Esophagus (tissue), 2 donors: ENCODE measurements at regions not wholly inside any gene's neighbourhood (a gene's known extent, or its start where the extent isn't known, plus 50 kb on each side); places are given as distances from the start of the nearest gene placed in this dataset.

Experiments used
- H3K27ac ChIP-seq, 2 donors: one replicate each; pipeline ENCODE4 v1.5.1; 2013; ENCODE audit warnings: low read depth in 2 of 2, mild to moderate bottlenecking in 2 of 2, inconsistent platforms in 1 of 2, low read length in 1 of 2, moderate library complexity in 1 of 2
- H3K27me3 ChIP-seq, 2 donors: one replicate each; pipeline ENCODE4 v1.6.1; 2013; ENCODE audit warnings: low read length in 2 of 2, control low read depth in 1 of 2, mild to moderate bottlenecking in 1 of 2; ENCODE audit not compliant: insufficient read depth in 2 of 2, control insufficient read depth in 1 of 2
- H3K36me3 ChIP-seq, 2 donors: one replicate each; pipeline ENCODE4 v1.6.1; 2013; ENCODE audit warnings: low read length in 1 of 2; ENCODE audit not compliant: control insufficient read depth in 2 of 2, insufficient read depth in 2 of 2
- H3K4me1 ChIP-seq, 2 donors: one replicate each; pipeline ENCODE4 v1.6.1; 2013; ENCODE audit warnings: low read length in 1 of 2; ENCODE audit not compliant: control insufficient read depth in 2 of 2, insufficient read depth in 2 of 2
- H3K4me3 ChIP-seq, 2 donors: one replicate each; pipeline ENCODE4 v1.5.1; 2013; ENCODE audit warnings: low read length in 2 of 2, mild to moderate bottlenecking in 2 of 2, low read depth in 1 of 2, moderate library complexity in 1 of 2
- H3K9me3 ChIP-seq, 2 donors: one replicate each; pipeline ENCODE4 v1.6.1; 2013; ENCODE audit warnings: mild to moderate bottlenecking in 2 of 2, low read depth in 1 of 2, low read length in 1 of 2, moderate library complexity in 1 of 2; ENCODE audit not compliant: control insufficient read depth in 2 of 2, insufficient read depth in 1 of 2
- WGBS, 2 donors: extraction: QIAGEN DNeasy Blood & Tissue Kit; methylation state at CpG; one replicate each; pipeline ENCODE4 v1.1.7; 2013; 5-methylcytosine and 5-hydroxymethylcytosine counted together
- donor health status: healthy with polysubstance abuse.
- donor health status: Bipolar disorder and iron deficiency.

DNA sequence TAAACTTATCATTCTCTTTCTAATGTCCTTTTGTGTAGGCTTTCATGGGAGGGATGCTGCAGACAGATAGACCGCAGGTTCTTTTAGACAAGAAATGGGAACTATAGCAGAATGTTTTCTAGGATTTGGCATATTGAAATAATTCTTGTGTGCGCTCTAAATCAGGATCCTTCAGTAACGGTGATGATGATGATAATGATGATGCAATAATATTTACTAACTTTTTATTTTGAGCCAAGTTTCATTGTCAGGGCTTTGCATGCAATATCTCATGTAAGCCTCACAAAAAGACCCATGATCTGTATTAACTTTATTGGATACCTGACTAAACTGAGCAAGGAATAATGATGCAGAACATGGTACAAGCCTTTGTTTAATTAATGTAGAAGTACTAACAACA, 280.1 kb downstream of the HAO1 start:
- Histone ChIP-seq H3K4me1 (no peaks in the 10 kb centered on the region), H3K27ac (no peak overlapping the region), H3K4me3 (no peak overlapping the region), H3K27me3 (no peaks in the 10 kb centered on the region), H3K9me3 (no peaks in the 10 kb centered on the region), H3K36me3 (no peaks in the 10 kb centered on the region)
- 86 to 88% methylated on average over 3 of the region's 3 CpGs for WGBS, 2 donors

DNA sequence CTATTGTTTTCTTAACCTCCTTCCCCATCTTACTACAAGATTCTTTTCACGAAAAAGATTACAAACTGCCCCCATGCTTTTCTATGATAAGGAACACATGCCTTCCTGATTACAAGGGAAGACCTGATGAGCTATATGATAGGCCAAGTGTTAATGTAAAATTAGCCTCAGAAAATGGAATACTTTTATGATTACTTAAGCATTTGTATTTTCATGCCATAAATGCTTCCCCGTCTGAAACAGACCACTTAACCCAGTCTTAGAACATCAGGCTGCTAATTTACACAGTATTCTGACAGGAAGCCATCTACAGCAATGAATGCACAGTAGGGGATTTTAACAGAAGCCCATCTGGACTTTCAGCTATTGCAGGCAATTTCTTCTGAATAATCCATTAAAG, 274.9 kb downstream of the HAO1 start:
- no peaks in the 10 kb centered on the region for H3K27me3 ChIP-seq
- H3K36me3 ChIP-seq = no peaks in the 10 kb centered on the region
- H3K4me1 ChIP-seq = no peaks in the 10 kb centered on the region
- H3K9me3 ChIP-seq = no peaks in the 10 kb centered on the region
- no peak overlapping the region for H3K4me3 ChIP-seq
- WGBS, 2 donors = 38 to 40% methylated on average over 2 of the region's 2 CpGs
- no peak overlapping the region for H3K27ac ChIP-seq

DNA sequence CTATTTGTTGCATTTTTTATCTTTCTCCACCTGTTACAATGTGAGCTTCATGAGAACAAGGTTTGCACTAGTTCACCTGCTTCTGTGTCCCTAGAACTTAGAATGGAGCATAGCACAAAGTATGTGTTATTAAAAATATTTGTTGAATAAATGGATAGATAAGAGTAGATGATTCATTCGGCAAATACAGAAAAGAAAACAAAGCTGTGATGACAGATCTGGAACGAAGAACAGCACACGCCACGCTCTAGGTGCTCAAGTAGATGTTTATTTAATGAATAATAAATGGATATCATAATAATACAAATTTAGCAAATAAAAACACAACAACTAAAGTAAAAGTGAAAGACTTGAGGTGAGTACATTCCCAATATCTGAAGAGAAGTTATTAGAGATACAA, 273.1 kb downstream of the HAO1 start:
- Histone ChIP-seq H3K27ac (no peak overlapping the region), H3K4me1 (no peaks in the 10 kb centered on the region), H3K4me3 (no peak overlapping the region), H3K9me3 (no peaks in the 10 kb centered on the region), H3K27me3 (no peaks in the 10 kb centered on the region), H3K36me3 (no peaks in the 10 kb centered on the region)
- 45 to 60% methylated on average over 4 of the region's 4 CpGs for WGBS, 2 donors

DNA sequence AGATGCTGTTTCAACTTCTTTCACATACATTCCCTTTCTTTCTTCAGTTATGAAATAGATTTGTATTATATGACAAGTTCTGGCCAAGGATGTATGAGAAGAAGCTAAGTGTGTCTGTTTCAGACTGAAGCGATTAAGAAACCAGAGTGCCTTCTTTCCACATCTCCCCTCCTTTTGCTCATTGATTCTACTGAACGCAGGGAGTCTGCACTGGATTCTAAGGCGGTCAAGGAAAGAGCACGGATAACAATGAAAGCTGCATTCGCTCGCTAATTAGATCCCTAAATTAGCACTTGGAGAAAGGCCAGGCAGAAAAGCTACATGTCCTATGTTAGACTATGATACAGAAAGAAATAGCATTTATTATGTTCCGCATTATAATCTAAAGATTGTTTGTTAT, 267.7 kb downstream of the HAO1 start:
- no peaks in the 10 kb centered on the region for H3K9me3 ChIP-seq

DNA sequence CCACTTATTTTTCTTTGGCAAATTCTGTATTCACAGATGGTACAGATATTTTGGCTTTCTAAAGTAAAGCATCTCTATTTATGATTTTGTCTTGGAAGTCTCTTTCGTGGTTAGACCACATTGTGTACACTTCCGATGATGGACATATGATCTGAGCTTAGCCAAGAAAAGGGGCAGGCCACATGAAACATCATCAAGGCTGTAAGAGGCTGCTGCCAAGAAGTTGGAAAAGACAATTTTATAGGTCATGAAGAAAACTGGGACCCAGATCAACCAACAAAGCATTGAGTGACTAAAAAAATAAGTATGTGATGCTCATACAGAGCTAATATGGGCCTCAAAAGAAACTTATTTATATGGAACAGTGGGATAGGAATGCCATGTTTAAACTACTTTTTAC, 266.4 kb downstream of the HAO1 start:
- Histone ChIP-seq H3K4me3 (no peak overlapping the region), H3K4me1 (no peaks in the 10 kb centered on the region), H3K36me3 (no peaks in the 10 kb centered on the region), H3K27me3 (no peaks in the 10 kb centered on the region), H3K9me3 (no peaks in the 10 kb centered on the region), H3K27ac (no peak overlapping the region)
- WGBS, 2 donors = 63% methylated on average over 2 of the region's 2 CpGs

More for the DNA sequence above, 267.7 kb downstream of the HAO1 start:
- H3K36me3 ChIP-seq = no peaks in the 10 kb centered on the region
- H3K4me3 ChIP-seq = no peak overlapping the region
- H3K27ac ChIP-seq = no peak overlapping the region
- H3K27me3 ChIP-seq = no peaks in the 10 kb centered on the region
- H3K4me1 ChIP-seq = no peaks in the 10 kb centered on the region
- WGBS, 2 donors = 80% methylated on average over 7 of the region's 7 CpGs

DNA sequence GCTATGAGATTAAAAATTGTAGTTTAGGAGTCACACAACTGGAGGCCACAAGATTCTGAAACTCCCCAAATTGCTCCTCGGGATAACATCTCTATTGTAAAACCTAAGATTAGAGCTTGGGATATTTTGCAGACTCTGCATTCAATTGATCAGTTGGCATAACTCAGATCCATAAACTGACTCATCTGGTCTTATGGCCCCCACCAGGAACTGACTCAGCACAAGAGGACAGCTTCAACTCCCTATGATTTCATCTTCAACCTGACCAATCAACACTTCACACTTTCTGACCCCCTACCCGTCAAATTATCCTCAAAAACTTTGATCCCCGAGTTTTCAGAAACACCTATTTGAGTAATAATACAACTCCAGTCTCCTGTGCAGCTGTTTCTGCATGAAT, 257.3 kb downstream of the HAO1 start:
- no peaks in the 10 kb centered on the region for H3K9me3 ChIP-seq
- H3K36me3 ChIP-seq = no peaks in the 10 kb centered on the region
- no peak overlapping the region for H3K27ac ChIP-seq
- H3K4me3 ChIP-seq = no peak overlapping the region
- WGBS, 2 donors = 85 to 86% methylated on average over 3 of the region's 3 CpGs
- no peaks in the 10 kb centered on the region for H3K27me3 ChIP-seq
- H3K4me1 ChIP-seq = no peaks in the 10 kb centered on the region

DNA sequence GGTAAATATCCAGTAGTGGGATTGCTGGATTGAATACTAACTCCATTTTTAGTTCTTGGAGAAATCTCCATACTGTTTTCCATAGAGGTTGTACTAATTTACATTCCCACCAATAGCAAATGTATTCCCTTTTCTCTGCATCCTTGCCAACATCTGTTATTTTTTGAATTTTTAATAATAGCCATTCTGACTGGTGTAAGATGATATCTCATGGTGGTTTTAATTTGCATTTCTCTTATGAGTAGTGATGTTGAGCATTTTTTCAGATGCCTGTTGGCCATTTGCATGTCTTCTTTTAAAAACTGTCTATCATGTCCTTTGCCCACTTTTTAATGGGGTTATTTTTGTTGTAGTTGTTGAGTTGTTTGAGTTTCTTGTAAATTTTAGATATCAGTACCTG, 253.2 kb downstream of the HAO1 start:
- H3K4me3 ChIP-seq = no peak overlapping the region
- no peaks in the 10 kb centered on the region for H3K4me1 ChIP-seq

DNA sequence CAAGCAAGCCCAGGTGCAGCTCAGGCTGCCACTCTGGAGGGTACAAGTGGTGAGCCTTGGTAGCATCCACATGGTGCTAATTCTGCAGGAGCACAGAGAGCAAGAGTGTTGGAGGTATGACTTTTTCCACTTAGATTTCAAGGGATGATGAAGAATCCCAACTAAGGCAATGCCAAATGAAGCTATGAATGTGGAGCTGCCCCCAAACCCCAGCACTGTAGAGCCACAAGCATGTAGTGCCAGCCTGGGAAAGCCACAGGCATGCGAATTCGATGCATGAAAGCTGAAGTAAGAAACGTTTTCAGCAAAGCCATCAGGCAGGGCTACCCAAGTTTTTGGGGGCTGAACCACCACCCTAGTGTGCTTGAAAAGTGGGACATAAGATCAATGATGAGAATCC, 251.1 kb downstream of the HAO1 start:
- WGBS, 2 donors = 91 to 97% methylated on average over 3 of the region's 3 CpGs
- Histone ChIP-seq H3K4me3 (no peak overlapping the region), H3K27me3 (no peaks in the 10 kb centered on the region), H3K9me3 (peaks cover 0 to 5% of the 10 kb centered on the region in 2 donors), H3K27ac (no peak overlapping the region), H3K4me1 (no peaks in the 10 kb centered on the region), H3K36me3 (no peaks in the 10 kb centered on the region)

More for the DNA sequence above, 253.2 kb downstream of the HAO1 start:
- Histone ChIP-seq H3K27ac (no peak overlapping the region), H3K36me3 (no peaks in the 10 kb centered on the region), H3K9me3 (peaks cover 0 to 5% of the 10 kb centered on the region in 2 donors), H3K27me3 (no peaks in the 10 kb centered on the region)

DNA sequence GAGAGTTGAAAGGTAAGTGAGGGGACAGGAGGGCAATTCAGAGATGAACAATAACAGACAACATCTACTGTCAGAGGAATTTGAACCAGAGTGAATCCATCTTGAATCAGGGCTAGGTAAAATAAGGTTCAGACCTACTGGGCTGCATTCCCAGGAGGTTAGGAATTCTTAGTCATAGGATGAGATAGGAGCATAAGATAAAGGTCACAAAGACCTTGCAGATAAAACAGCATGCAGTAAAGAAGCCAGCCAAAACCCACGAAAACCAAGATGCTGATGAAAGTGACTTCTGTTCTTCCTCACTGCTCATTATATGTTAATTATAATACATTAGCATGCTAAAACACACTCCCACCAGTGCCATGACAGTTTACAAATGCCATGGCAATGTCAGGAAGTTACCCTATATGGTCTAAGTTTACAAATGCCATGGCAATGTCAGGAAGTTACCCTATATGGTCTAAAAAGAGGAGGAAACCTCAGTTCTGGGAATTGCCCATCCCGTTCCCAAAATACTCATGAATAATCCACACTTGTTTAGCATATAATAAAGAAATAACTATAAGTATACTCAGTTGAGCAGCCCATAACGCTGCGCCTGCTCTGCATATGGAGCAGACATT, 248.5 kb downstream of the HAO1 start:
- H3K4me1 ChIP-seq = no peaks in the 10 kb centered on the region
- H3K9me3 ChIP-seq = peaks cover 0 to 5% of the 10 kb centered on the region in 2 donors
- 66 to 69% methylated on average over 4 of the region's 4 CpGs for WGBS, 2 donors
- H3K27ac ChIP-seq = no peak overlapping the region
- no peaks in the 10 kb centered on the region for H3K36me3 ChIP-seq
- H3K27me3 ChIP-seq = no peaks in the 10 kb centered on the region
- no peak overlapping the region for H3K4me3 ChIP-seq

DNA sequence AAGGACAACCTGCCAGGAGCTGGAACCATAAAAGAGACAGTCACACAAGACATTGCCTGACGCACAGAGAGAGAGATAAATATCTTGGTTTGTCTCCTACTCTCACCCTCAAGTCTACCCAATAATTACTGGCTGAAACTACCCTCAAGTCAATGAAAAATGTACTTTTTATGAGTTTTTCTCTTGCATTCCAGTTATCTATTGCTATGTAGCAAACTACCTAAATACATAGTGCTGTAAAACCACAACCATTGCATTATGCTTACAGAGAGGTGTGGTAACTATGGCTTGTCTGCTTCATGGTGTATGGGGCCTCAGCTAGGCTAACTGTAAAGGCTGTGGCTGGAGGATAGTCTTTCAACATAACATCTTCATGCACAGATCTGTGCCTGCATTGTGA, 247.8 kb downstream of the HAO1 start:
- H3K9me3 ChIP-seq = peaks cover 0 to 5% of the 10 kb centered on the region in 2 donors
- H3K4me3 ChIP-seq = no peak overlapping the region
- H3K36me3 ChIP-seq = no peaks in the 10 kb centered on the region
- WGBS, 2 donors = 83% methylated on average over 1 of the region's 1 CpG
- H3K4me1 ChIP-seq = no peaks in the 10 kb centered on the region
- H3K27ac ChIP-seq = no peak overlapping the region
- H3K27me3 ChIP-seq = no peaks in the 10 kb centered on the region
